ENCODE measurements at regions not wholly inside any gene's neighbourhood (a gene's known extent, or its start where the extent isn't known, plus 50 kb on each side); places are given as distances from the start of the nearest gene placed in this dataset.

DNA sequence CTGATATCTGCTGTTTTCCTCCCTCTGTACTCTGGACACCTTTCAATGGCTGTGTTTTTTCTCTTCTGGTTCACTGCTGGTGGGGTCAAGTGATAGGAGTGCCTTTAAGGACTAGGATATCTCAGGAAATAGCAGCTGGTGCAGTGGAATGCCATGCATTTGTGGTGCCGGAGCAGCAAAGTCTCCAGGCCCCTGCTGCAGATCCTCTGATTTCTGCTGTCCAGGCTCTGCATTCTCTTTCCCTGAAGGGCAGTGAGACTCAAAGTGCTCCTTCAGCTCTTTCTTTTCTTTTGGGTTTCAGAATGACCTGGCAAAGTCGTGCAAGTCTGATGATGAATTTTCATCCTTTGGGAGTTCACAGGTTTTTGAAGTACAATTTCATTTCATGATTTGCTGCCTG, 774.3 kb downstream of the FAM181B start:
- TF ChIP-seq, protein P1, sequence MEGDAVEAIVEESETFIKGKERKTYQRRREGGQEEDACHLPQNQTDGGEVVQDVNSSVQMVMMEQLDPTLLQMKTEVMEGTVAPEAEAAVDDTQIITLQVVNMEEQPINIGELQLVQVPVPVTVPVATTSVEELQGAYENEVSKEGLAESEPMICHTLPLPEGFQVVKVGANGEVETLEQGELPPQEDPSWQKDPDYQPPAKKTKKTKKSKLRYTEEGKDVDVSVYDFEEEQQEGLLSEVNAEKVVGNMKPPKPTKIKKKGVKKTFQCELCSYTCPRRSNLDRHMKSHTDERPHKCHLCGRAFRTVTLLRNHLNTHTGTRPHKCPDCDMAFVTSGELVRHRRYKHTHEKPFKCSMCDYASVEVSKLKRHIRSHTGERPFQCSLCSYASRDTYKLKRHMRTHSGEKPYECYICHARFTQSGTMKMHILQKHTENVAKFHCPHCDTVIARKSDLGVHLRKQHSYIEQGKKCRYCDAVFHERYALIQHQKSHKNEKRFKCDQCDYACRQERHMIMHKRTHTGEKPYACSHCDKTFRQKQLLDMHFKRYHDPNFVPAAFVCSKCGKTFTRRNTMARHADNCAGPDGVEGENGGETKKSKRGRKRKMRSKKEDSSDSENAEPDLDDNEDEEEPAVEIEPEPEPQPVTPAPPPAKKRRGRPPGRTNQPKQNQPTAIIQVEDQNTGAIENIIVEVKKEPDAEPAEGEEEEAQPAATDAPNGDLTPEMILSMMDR (conservative IDR thresholded peaks at IDR 0.05; ENCODE audit: low read length), result no peak
- no peak for TF ChIP-seq EZH2phosphoT487 (IDR thresholded peaks at IDR 0.05; ENCODE audit: borderline replicate concordance, low read depth, low read length)
